NCI-H510A (cell line): ENCODE measurements at regions not wholly inside any gene's neighbourhood (a gene's known extent, or its start where the extent isn't known, plus 50 kb on each side); places are given as distances from the start of the nearest gene placed in this dataset.
"Not testable (repeated sequence)": the region's sequence is repeated elsewhere in the genome, so short reads cannot be mapped to it uniquely, and the experiment has no call there.

Experiments
- DNase-seq: peaks from one replicate; lab custom pipeline; 2025; lab: John Stamatoyannopoulos, UW

- no peak for DNase-seq
These were observed 914.3 kb upstream of the C9orf72 start for GRCh38 chr9:28487561-28487960.

- no peak for DNase-seq
These were observed 917.8 kb upstream of the C9orf72 start for GRCh38 chr9:28491121-28491520.

- DNase-seq, result not testable (repeated sequence)
These were observed 924.9 kb upstream of the C9orf72 start for GRCh38 chr9:28498168-28498567.

DNA sequence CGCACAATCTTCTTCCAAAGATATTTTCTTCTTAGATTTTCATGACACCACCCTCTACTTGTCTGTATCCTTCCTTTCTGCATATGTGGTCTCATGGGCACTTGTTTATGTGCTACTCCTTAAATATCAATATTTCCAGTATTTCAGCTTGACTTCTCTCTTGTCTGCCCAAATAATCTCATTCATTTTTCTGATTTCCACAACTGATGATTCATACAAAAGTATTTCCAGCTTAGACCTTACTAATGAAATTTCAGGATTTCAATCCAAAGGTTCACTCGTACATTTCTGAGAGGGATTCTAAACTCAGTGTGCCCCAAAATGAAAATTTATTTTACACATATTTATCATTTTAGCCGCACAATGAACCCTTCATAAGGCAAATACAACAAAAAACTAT, 928.9 kb upstream of the C9orf72 start:
- DNase-seq, result no peak

DNA sequence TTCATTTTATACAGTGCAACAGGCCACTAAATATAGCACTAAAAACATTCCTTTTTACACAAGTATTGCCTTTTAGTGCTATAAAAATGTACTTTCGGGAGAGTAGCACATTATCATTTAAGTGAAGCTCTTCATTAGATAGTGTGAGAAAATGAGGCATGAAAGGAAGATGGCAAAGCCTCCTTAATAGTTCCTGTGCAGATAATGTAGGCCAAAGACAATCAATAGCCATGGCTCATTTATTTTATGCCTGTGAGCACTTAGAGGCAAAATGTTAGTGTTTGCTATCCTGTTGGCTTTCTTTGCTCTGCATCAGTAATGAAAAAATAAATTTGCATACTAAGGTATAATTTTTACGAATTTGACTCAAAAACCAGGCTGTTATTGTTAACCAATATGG, 929.5 kb upstream of the C9orf72 start:
- no peak for DNase-seq

GRCh38 chr9:28503573-28503972, 930.3 kb upstream of the C9orf72 start:
- no peak for DNase-seq

DNA sequence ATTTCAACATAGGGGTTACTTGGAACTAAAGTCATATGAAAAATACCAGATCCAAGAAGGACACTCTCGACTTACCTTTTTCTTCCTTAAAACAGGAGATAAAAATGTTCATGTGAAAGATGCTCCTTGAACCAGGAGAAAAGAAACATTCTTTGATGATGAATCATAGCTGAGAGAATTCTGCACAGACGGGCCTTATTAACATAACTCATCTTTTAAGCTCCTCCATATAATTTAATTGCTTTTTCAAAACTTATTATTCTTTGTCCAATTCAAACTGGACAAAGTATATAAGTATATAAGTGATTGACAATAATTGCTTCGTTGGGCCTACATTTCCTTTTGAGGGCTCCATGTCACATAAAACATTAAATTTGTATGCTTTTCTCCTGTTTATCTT, 945.2 kb upstream of the C9orf72 start:
- no peak for DNase-seq

DNA sequence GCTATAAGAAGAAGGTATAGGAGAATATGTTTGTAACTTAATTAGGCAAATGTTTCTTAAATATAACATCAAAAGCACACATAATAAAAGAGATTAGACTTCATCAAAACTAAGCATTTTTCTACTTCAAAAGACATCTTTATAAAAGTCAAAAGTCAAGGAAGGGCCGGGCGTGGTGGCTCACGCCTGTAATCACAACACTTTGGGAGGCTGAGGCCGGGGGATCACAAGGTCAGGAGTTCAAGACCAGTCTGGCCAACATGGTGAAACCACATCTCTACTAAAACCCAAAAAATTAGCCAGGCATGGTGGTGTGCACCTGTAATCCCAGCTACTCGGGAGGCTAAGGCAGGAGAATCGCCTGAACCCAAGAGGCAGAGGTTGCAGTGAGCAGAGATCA, 951.0 kb upstream of the C9orf72 start:
- not testable (repeated sequence) for DNase-seq

- DNase-seq, result no peak
These were observed 954.8 kb upstream of the C9orf72 start for GRCh38 chr9:28528049-28528448.

GRCh38 chr9:28538132-28538531, 964.9 kb upstream of the C9orf72 start:
- no peak for DNase-seq

GRCh38 chr9:28539434-28540070, 966.3 kb upstream of the C9orf72 start:
- no peak for DNase-seq

DNA sequence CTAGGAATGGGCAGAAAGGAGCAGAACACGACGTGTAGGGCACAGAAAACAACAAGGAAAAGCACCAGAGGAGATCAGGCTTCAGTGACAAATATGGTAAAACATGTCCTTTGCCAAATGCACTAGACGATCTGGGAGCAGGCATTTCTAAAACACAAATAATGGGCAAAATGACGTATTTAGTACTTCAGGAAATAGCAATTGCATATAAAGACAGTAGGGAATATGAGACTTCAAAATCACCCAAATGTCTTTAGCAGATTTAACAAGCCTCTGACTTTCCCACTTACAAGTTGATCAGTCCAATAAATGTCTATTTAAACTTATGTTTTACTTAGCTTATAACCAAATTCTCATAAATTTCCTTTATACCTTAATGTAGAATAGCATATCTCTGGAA, 969.6 kb upstream of the C9orf72 start:
- DNase-seq, result no peak

DNA sequence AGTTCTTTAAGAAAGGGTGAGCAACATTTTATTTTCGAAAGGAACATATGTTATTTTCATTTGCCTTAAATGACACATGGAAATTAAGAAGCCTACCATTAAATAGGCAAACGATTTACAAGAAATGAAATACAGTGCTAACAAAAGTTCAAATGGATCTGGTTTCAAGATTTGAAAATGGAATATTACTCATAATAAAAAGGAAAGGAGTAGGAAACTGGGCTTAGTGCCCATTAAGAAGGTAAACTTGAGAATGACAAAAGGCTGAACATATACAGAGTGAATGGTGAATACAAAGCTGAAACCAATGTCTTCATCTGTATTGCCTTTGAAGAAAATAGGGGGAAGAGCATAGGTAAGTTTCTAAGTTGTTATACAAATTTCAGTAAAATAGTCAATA, 974.2 kb upstream of the C9orf72 start:
- DNase-seq, result no peak

- DNase-seq, result no peak
These were observed 990.1 kb upstream of the C9orf72 start for GRCh38 chr9:28563291-28563934.

- no peak for DNase-seq
These were observed 1010.6 kb upstream of the C9orf72 start for GRCh38 chr9:28583832-28584231.

- DNase-seq, result no peak
These were observed 1011.3 kb upstream of the C9orf72 start for GRCh38 chr9:28584542-28584941.

DNA sequence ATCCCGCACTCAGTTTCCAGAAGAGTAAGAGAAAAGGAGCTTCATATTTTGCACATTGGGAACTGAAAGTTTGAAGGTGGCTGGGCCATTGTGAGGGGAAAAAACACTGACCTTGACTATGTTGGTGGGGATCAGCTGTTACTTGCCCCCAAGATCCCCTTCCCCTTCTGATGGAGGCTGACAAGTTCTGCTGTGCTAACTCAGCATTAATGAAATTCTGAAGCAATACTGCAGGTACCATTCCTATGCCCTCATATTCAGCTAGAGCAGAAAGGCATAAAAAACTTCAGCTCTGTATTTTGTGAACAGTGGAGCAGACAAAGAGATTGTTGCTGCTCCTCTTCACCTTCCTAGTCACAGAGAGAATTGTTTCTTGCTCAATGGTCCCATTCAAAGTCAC, 1013.8 kb upstream of the C9orf72 start:
- DNase-seq, result no peak

- no peak for DNase-seq
These were observed 1025.1 kb upstream of the C9orf72 start for GRCh38 chr9:28598408-28598807.

- DNase-seq, result no peak
These were observed 1026.9 kb upstream of the C9orf72 start for GRCh38 chr9:28600226-28600625.

GRCh38 chr9:28607843-28608242, 1034.6 kb upstream of the C9orf72 start:
- DNase-seq, result no peak

GRCh38 chr9:28610339-28610738, 1037.1 kb upstream of the C9orf72 start:
- DNase-seq, result no peak

- DNase-seq, result no peak
These were observed 1043.0 kb upstream of the C9orf72 start for GRCh38 chr9:28616310-28616709.

DNA sequence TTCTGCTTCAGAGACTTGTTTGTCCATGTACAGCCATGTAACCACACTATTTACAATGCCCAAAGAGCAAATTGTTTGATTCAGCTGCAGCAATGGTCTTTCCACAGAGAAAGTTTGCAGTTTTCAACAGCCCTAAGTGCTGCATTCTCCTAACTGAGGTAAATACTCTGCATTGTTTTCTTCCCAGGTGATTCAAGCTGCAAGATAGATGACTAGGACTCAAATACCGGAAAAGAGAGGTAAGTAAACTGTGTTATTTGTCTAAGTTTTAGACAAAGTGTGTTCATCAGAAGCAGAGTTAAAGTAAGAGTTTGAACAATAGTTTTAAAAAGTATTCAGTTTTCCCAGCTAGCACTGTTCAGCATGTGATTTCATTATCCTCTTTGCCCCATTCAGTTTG, 1046.7 kb upstream of the C9orf72 start:
- no peak for DNase-seq

DNA sequence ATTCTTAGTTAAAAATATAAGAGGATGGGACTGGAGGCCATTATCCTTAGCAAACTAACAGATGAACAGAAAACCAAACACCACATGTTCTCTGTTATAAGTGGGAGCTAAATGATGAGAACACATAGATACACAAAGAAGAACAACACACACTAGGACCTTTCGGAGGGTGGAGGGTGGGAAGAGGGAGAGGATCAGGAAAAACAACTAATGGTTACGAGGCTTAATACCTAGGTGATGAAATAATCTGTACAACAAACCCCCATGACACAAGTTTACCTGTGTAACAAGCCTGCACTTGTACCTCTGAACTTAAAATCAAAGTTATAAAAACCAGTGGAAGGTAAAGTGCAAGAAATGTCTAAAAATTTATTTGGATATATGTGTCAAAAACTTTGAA, 1047.4 kb upstream of the C9orf72 start:
- no peak for DNase-seq
